ENCODE measurements at regions not wholly inside any gene's neighbourhood (a gene's known extent, or its start where the extent isn't known, plus 50 kb on each side); places are given as distances from the start of the nearest gene placed in this dataset.

DNA sequence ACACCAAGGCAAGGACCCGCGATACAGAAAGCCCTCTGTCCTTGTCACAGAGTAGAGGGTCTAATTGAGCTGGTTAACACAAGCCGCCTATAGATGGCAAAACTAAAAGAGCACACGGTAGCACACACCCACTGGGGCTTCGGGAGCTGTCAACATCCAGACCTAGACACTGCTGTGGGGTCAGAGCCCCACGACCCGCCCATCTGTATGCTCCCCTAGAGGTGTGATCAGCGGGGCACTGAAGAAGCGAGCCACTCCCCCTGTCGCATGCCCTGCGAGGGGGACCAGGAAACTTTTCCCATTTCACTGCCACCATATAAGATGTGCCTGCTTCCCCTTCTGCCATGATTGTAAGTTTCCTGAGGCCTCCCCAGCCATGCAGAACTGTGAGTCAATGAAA lies 1255.8 kb upstream of the CDH8 start:
- H3K27me3 ChIP-seq (ENCODE audit: insufficient read depth, low read length): no peaks in the 10 kb centered on the region
- H3K4me1 ChIP-seq (ENCODE audit: insufficient read depth, low read length): no peaks in the 10 kb centered on the region
- no peak for DNase-seq (ENCODE audit: insufficient read length, low spot score, missing footprints)
- no peak overlapping the region for H3K4me3 ChIP-seq (ENCODE audit: insufficient read depth, low read length)
- no peak overlapping the region for H3K27ac ChIP-seq (ENCODE audit: low read depth, low read length)
- no peaks in the 10 kb centered on the region for H3K36me3 ChIP-seq (ENCODE audit: insufficient read depth, low read length)
- no peak overlapping the region for H3K4me2 ChIP-seq (ENCODE audit: insufficient read depth, low read length)
- no peaks in the 10 kb centered on the region for H3K9me3 ChIP-seq (ENCODE audit: low read depth, low read length)
- TF ChIP-seq, protein P1, sequence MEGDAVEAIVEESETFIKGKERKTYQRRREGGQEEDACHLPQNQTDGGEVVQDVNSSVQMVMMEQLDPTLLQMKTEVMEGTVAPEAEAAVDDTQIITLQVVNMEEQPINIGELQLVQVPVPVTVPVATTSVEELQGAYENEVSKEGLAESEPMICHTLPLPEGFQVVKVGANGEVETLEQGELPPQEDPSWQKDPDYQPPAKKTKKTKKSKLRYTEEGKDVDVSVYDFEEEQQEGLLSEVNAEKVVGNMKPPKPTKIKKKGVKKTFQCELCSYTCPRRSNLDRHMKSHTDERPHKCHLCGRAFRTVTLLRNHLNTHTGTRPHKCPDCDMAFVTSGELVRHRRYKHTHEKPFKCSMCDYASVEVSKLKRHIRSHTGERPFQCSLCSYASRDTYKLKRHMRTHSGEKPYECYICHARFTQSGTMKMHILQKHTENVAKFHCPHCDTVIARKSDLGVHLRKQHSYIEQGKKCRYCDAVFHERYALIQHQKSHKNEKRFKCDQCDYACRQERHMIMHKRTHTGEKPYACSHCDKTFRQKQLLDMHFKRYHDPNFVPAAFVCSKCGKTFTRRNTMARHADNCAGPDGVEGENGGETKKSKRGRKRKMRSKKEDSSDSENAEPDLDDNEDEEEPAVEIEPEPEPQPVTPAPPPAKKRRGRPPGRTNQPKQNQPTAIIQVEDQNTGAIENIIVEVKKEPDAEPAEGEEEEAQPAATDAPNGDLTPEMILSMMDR (IDR thresholded peaks at IDR 0.05; ENCODE audit: extremely low read depth, low read depth, low read length): no peak
- H4K20me1 ChIP-seq (ENCODE audit: insufficient read depth, low read length): no peaks in the 10 kb centered on the region
- no peaks in the 10 kb centered on the region for H3K79me2 ChIP-seq (ENCODE audit: insufficient read depth, low read length)
- no peak overlapping the region for H2AFZ ChIP-seq (ENCODE audit: low read length)

DNA sequence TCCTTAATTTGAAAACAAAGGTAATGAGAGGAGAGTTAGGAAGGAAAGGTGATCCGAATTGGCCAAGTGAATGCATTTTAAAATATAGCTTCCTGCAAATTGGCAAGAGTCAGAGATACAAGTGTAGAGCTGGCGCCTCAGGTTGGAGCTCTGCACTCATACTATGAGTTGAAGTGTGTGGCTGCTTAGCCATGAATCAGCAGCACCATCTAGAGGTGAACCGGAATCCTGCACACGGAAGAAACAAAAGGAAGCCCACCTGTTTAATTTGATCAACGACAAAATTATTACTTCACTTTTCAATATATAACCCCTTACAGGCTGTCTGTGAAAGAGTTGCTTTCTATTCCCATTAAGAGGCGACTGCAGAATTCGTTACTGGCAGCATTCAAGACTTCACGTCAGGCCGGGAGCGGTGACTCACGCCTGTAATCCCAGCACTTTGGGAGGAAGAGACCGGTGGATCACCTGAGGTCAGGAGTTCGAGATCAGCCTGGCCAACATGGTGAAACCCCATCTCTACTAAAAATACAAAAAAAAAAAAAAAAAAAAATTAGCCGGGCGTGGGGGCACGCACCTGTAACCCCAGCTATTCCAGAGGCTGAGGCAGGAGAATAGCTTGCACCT lies 1253.7 kb upstream of the CDH8 start:
- no peaks in the 10 kb centered on the region for H3K9me3 ChIP-seq (ENCODE audit: low read depth, low read length)
- H2AFZ ChIP-seq (ENCODE audit: low read length): no peak overlapping the region
- no peak overlapping the region for H3K27ac ChIP-seq (ENCODE audit: low read depth, low read length)
- peak; percentile 14 for DNase-seq (ENCODE audit: insufficient read length, low spot score, missing footprints)
- TF ChIP-seq, protein P1 (IDR thresholded peaks at IDR 0.05; ENCODE audit: extremely low read depth, low read depth, low read length): peak; percentile 43
- H3K4me2 ChIP-seq (ENCODE audit: insufficient read depth, low read length): no peak overlapping the region
- no peaks in the 10 kb centered on the region for H3K4me1 ChIP-seq (ENCODE audit: insufficient read depth, low read length)
- H3K27me3 ChIP-seq (ENCODE audit: insufficient read depth, low read length): no peaks in the 10 kb centered on the region
- no peaks in the 10 kb centered on the region for H3K36me3 ChIP-seq (ENCODE audit: insufficient read depth, low read length)
- H4K20me1 ChIP-seq (ENCODE audit: insufficient read depth, low read length): no peaks in the 10 kb centered on the region
- H3K79me2 ChIP-seq (ENCODE audit: insufficient read depth, low read length): no peaks in the 10 kb centered on the region
- no peak overlapping the region for H3K4me3 ChIP-seq (ENCODE audit: insufficient read depth, low read length)

DNA sequence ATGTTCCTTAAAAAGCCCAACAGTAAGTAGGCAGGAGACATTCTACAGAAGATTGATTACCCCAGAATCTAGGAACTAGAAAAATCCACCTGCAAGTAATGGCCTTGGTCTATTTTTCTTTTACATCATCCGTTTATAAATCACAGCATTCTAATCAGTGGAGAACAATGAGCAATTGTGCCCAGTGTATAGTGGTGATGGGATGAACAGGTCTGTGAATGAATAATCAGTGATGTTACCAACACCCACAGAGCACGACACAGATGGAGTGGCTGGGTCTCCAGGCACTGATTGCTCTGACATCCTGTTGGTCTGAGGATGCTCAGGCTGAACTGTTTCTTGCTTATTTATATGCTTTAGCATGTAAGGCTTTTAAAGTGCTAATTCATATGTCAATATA lies 1251.2 kb upstream of the CDH8 start:
- TF ChIP-seq, protein P1 (IDR thresholded peaks at IDR 0.05; ENCODE audit: extremely low read depth, low read depth, low read length): no peak
- Histone ChIP-seq H3K9me3 (ENCODE audit: low read depth, low read length) (no peaks in the 10 kb centered on the region), H3K27me3 (ENCODE audit: insufficient read depth, low read length) (no peaks in the 10 kb centered on the region), H3K79me2 (ENCODE audit: insufficient read depth, low read length) (no peaks in the 10 kb centered on the region), H4K20me1 (ENCODE audit: insufficient read depth, low read length) (no peaks in the 10 kb centered on the region), H3K27ac (ENCODE audit: low read depth, low read length) (no peak overlapping the region), H3K4me3 (ENCODE audit: insufficient read depth, low read length) (no peak overlapping the region), H3K4me2 (ENCODE audit: insufficient read depth, low read length) (no peak overlapping the region), H3K4me1 (ENCODE audit: insufficient read depth, low read length) (no peaks in the 10 kb centered on the region), H2AFZ (ENCODE audit: low read length) (no peak overlapping the region), H3K36me3 (ENCODE audit: insufficient read depth, low read length) (no peaks in the 10 kb centered on the region)
- no peak for DNase-seq (ENCODE audit: insufficient read length, low spot score, missing footprints)

DNA sequence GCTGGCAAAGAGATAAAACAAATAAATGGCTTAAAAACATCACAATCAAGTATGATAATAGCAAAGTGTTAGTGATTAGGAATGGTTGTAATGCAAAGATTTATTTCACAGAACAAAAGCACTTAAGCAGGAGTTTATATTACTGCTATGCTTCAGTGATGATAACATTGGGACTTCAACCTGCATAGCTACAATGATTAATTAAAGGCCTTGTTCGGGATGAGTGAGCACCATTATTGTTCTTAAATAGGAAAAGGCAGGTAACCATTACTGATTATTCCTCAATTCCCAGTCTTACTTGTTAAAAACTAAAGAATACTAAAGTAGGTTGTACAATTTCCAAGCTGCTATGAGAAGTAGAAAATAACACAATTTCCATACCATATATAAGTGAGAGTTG lies 1247.5 kb upstream of the CDH8 start:
- DNase-seq (ENCODE audit: insufficient read length, low spot score, missing footprints): no peak
- no peaks in the 10 kb centered on the region for H3K9me3 ChIP-seq (ENCODE audit: low read depth, low read length)
- no peaks in the 10 kb centered on the region for H3K79me2 ChIP-seq (ENCODE audit: insufficient read depth, low read length)
- H3K27ac ChIP-seq (ENCODE audit: low read depth, low read length): no peak overlapping the region
- no peak overlapping the region for H3K4me2 ChIP-seq (ENCODE audit: insufficient read depth, low read length)
- no peaks in the 10 kb centered on the region for H3K4me1 ChIP-seq (ENCODE audit: insufficient read depth, low read length)
- no peak overlapping the region for H3K4me3 ChIP-seq (ENCODE audit: insufficient read depth, low read length)
- no peaks in the 10 kb centered on the region for H3K36me3 ChIP-seq (ENCODE audit: insufficient read depth, low read length)
- no peaks in the 10 kb centered on the region for H4K20me1 ChIP-seq (ENCODE audit: insufficient read depth, low read length)
- no peaks in the 10 kb centered on the region for H3K27me3 ChIP-seq (ENCODE audit: insufficient read depth, low read length)
- H2AFZ ChIP-seq (ENCODE audit: low read length): no peak overlapping the region
- TF ChIP-seq, protein P1 (IDR thresholded peaks at IDR 0.05; ENCODE audit: extremely low read depth, low read depth, low read length): no peak

All from osteoblast (primary cell).